Skin epidermis (tissue), 12 donors: ENCODE measurements at regions not wholly inside any gene's neighbourhood (a gene's known extent, or its start where the extent isn't known, plus 50 kb on each side); places are given as distances from the start of the nearest gene placed in this dataset.
"Not testable (repeated sequence)": the region's sequence is repeated elsewhere in the genome, so short reads cannot be mapped to it uniquely, and the experiment has no call there.

Experiments
- H3K27ac ChIP-seq, 21 experiments: fragments of 200-600 bp; sonication (generic) in 11 of 21; one replicate each; pipeline ENCODE4 v1.5.0; 2020; ENCODE audit warnings: mild to moderate bottlenecking in 3 of 21, inconsistent platforms in 2 of 21, moderate library complexity in 2 of 21
- H3K4me3 ChIP-seq, 7 experiments: fragments of 200-600 bp; sonication (generic) in 2 of 7; one replicate each; pipeline ENCODE4 v1.5.0; 2020; ENCODE audit warnings: inconsistent platforms in 2 of 7, mild to moderate bottlenecking in 2 of 7, moderate library complexity in 1 of 7

DNA sequence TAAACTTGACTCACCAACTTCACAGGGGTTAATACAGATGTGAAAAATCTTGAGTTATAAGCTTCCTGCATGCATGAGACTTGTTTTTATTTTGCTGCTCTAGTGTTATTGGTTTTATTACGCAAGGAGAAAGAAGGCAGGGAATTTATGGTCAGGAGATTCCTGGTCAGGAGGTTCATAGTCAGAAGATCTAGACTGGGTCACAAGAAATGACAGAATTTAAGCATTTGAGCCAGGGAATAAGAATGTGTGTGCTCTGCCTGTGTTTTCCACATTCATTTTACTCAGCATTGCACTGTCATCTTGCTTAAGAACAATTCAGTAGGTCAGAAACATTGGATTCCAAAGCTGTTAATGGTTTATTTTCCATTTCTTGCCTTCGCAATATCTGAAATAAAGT lies 2522.1 kb downstream of the ARAP2 start:
- Histone ChIP-seq H3K27ac (peak overlapping the region in 2 of 21 experiments; percentile 3 to 59), H3K4me3 (no peak overlapping the region)

DNA sequence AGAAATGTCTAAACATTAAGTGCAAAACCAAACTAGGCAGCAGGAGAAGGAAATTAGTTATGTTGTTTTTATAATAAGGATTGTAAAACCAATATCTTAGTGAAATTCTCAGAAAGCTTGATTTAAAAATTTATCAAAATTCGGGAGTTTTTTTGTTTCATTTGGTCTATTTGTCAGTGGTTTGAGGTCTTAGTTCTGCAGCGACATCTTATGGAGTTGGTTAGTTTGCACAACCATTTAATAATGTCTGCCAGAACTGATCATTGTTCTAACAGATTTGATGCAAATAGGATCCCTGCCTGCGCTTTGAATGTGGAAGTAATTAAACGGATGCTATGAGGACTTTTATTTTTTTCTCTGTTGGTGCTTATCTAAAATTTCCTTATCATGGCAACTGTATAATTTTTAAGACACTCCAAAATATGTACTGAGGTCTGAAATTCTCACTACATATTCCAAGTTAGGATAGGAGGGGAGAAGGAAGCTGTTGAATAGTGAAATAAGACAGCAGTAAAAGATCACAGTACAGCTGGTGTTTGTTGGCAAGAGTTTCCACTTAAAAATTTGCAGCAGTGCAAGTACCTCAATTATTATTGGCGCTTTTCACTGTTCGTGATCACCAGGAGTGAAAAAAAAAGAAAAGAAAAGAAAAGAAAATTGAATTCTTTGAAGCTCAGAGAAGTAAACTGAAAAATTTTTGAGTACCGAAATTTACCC lies 2521.4 kb downstream of the ARAP2 start:
- H3K4me3 ChIP-seq, result no peak overlapping the region
- H3K27ac ChIP-seq, result peak overlapping the region in 2 of 21 experiments; percentile 3 to 59

DNA sequence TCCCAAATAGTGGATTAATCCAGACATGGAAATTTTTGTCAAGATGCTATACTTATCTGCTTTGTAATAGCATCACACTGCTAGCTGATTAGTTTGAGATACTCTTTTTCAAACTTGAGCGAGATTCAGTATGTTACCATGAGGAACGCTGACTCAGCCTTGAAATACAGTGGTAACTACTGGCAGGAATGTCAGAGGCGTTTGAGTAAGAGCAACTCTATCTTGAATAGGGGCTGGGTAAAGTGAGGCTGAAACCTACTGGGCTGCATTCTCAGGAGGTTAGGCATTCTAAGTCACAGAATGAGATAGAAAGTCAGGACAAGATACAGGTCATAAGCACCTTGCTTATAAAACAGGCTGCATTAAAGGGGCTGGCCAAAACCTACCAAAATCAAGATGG lies 2519.6 kb downstream of the ARAP2 start:
- no peak overlapping the region for H3K4me3 ChIP-seq
- H3K27ac ChIP-seq, result no peak overlapping the region

DNA sequence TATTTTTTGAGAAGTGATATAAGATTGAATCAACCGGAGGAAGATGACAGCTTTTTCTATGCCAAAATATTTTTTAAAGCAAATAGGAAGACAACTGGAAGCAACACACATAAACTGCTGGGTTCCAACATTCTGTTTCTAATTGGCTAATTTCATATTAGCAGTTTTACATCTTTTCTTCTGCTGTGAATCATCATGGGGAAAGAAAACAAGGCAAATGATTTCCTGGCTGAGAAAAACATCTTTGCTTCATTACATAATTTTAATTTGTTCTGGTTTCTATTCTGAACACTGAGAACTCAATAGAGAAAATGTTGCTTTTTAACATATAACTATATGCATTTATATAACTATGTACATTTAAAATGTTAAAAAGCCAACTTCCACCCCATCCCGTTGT lies 2518.5 kb downstream of the ARAP2 start:
- Histone ChIP-seq H3K27ac (peak overlapping the region in 1 of 21 experiments; percentile 12), H3K4me3 (no peak overlapping the region)

DNA sequence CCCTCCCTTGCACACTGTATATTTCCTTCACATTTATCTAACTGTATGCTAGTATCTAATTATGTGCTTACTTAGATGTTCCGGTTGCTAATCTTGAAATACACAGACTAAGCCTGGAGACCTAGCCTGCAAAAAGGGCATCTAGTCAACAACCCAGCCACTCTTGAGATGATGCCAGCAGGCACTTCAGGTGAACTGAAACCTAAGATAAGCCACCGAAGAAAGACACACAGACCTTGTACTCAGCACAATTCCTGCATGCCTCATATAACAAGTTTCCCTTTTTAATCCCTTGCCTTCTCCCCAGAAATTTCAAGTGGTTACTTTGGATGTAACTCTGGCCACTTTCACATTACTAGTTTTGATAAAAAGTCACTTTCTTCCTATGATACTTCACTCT lies 2506.6 kb downstream of the ARAP2 start:
- Histone ChIP-seq H3K4me3 (no peak overlapping the region), H3K27ac (no peak overlapping the region)

DNA sequence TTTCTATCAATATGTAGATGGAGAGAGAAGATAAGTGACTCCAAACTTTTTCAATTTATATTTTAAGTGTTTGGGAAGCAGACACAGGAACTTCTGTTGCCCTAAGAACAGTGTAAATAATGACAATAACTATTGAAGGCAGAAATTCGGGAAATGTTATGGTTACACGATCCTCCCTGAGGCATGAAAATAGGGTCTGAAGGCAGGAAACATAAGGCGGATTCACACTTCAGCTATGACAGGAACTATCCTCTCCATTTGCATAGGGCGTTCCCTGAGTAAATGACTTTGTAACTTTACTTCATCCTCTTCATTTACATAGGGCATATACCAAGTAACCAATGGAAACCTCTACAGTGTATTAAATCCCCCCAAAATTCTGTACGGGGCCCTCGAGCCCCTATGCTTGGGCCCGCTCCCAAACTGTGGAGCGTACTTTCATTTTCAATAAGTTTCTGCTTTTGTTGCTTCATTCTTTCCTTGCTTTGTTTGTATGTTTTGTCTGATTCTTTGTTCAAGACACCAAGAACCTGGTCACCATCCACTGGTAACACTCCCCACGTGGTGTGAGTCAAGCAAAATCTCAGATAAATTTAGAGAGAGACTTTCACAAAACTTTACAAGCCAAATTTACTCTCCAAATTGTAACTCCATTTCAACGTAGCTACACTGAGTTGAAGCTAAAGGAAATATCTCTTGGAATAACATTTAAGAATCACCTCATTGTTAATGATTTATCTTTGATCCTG lies 2504.3 kb downstream of the ARAP2 start:
- no peak overlapping the region for H3K4me3 ChIP-seq
- H3K27ac ChIP-seq, result no peak overlapping the region

DNA sequence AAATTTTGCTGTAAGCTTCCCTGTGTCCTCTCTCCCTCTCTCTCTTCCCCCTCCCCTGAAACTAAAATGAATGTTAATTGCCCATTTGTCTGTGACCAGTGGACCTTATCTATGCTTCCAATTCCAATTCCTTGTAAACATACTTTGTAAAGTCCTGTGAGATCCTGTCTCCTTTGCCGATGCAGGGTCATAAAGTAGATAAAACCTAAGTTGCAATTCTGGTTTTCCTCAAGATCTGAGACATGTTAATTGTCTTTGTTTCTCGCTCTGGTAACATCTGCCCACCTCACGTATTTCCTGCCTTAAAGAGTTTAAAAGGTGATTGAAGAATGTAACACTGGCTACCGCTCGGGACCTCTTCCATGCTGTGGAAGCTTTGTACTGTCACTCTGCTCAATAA lies 2503.4 kb downstream of the ARAP2 start:
- H3K4me3 ChIP-seq, H3K27ac ChIP-seq: not testable (repeated sequence)

DNA sequence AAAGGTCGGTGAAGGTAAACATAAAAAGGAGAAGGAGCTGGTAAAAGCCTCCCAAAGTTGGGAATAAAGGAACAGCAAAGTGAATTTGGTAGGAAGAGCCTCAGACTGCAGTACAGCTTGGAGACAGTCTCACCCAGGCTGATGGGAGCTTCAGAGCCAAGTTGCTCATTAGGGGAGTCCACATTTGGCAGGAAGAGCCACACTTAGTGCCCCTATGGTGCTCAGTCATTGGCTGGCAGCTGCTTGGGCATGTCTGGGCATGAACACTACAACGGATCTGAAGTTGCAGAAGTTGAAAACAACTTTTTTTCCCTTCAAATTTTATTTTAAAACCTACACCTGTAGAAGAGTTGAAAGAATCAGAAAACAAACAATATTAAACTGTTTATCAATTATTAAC lies 2497.3 kb downstream of the ARAP2 start:
- H3K27ac ChIP-seq, result no peak overlapping the region
- H3K4me3 ChIP-seq, result no peak overlapping the region

DNA sequence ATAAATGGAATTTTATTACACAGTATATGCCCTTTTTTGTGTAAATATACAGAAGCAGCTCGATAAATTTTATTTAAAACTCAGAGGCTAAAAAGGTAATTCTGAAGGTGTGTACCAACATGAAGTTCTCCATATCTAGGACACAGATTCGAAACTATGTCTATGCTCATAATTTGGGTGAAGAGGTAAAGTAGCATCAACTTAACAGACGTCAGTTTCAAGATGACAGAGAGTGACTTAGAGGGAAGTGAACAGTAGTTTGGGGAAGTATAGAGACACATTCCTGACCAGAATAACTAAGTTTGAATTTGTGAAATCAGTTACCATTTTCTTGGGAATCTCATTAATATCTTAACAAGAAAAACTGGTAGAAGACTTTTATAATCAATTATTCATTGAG lies 2493.3 kb downstream of the ARAP2 start:
- Histone ChIP-seq H3K4me3 (no peak overlapping the region), H3K27ac (no peak overlapping the region)

DNA sequence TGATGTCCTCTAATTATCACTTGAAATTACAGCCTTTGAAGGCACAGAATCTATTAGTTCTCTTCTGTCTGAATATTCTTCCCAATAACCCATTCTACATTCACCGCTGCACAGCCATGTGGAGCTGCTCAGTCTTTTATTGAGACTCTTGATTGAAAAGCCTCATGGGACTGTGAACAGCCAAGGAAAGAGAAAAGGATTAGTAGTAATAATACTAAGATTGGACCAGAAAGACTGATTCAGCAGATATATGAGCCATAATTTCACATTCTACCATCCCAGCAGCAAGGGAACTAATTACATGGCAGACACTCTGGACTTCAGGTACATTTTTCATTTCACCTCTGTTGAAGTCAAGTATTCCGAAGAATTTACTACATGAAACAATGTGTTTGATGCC lies 2471.7 kb downstream of the ARAP2 start:
- H3K4me3 ChIP-seq, result no peak overlapping the region

DNA sequence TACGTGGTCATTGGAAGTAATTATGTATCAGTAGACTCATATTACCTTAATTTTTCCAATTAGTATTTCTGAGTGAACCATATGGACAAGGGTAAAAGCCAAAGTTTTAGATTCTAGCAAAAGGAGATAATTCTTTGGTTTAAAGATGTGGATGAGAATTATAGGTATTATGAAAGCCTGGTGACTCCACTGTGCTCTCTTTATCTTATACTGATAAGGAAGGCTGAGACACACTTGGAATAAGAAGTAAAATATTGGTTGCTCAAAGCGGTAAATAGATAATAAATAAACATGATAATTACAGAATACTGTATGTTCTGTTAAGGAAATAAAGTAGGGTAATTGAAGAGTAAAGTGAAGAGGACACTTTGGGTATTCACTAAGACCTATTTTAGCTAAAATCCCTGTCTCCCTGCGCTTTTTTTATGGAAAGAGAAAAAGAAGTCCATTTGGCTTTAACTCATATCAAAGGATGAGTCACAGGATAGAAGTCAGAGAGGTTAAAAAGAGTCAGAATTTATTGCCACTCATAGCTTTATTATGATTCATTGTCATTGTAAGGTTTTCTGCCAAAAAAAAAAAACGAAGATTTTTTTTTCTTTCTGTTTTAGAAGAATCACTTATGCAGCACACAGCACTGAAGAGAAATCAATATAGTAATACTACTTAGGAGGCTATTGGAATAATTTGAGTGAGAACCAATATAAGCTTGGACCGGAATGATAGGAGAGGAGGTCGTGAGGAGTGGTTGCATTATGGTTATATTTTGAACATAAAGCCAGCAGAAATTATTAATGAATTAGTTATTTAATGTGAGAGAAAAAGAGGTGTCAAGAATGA lies 2463.1 kb downstream of the ARAP2 start:
- Histone ChIP-seq H3K27ac (no peak overlapping the region), H3K4me3 (no peak overlapping the region)

More for the DNA sequence above, 2471.7 kb downstream of the ARAP2 start:
- H3K27ac ChIP-seq, result no peak overlapping the region

DNA sequence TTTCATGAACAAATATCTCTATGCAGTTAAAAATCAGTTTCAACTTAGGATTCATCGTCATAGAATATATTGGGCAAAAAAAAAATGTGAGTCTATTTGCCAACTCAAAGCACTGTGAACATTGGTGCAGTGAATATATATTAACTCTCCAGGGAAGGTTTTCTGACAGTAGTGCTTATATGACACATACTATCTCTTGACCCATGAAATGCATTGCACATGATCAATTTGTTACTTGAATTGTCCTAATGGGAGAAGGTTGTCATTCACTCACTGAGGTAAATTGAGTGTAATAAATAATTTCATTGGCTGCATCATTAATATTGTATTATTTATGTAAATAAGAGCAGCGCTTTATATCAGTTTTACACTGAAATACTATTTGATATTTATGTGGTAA lies 2458.5 kb downstream of the ARAP2 start:
- no peak overlapping the region for H3K27ac ChIP-seq

DNA sequence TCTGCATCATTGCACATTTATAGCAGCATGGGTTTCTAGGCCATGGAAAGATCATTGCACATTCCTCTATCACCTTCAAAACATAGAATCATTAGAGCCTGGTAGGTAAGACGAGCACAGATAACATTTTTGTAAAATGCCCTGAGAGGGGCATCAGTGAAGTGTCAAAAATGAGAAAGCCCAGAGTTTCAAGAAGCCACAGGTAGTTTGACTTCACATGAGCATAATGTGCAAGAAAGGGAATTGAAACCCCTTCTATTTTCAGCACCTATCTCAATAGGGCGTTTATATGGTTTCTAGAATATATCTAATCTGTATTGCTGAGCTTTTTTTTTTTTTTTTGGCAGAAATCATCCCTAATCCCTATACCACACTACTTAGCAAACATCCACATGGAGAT lies 2441.7 kb downstream of the ARAP2 start:
- no peak overlapping the region for H3K4me3 ChIP-seq
- H3K27ac ChIP-seq, result no peak overlapping the region

More for the DNA sequence above, 2458.5 kb downstream of the ARAP2 start:
- no peak overlapping the region for H3K4me3 ChIP-seq

DNA sequence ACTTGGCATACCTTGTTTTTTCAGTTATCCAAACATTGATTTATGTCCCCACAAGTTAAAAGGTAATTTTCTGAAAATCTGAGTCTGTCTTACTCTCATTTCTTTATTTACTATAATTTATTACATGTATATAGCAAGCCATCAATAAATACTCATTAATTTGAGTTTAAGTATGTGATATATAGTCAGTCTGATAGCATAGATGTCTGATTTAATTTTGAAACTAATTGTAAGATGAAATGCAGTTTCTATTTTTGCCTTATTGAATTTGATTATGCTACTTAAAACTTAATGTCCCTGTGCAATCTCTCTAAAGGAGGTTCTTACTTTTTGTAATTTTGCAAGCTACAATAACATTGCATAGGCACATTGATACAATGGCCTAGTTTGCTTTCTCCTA lies 2418.6 kb downstream of the ARAP2 start:
- Histone ChIP-seq H3K27ac (no peak overlapping the region), H3K4me3 (no peak overlapping the region)

DNA sequence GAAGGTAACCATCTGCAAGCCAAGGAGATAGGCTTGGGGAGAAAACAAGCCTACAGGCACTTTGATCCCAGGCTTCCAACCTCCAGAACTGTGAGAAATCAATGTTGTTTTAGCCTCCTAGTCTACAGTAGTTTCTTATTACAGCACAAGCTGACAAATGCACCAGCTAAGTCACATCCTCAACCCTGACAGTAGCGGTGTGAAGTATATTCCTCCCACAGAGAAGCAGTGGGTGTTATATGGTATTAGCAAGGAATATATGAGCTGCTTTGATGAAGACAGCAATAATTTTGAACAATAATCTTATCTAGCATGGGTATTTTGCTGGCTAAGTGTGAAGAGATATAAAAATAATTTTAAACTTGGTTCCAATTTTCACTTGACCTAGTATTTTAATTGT lies 2415.0 kb downstream of the ARAP2 start:
- H3K27ac ChIP-seq, H3K4me3 ChIP-seq: not testable (repeated sequence)

DNA sequence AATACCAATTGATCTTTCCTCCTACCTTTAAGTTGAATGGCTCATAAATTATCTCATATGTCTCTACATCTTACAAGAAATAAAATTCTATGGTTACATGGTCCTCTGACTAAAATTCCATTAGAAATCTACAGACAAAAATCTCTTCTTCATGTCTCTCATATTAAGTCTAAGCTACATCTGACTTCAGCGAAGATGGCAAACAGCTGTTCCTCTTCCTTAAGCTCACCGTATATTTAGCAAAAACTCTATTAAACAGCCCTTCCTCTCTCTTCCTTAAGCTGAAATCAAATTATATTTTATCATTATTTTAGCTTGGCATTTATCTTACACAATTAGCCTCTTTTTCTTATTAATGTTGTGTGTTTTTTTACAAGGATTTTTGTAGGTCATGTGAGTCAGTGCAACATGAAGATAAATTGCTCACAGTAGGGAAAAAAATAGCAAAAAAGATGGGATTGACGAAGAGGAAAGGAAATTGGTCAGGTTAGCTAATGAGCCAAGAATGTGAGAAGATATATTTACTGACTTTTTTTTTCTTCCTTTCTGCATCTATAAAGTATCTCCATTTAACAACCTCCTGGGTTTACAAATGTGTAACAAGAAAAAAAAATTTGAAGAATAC lies 2412.8 kb downstream of the ARAP2 start:
- H3K27ac ChIP-seq, result no peak overlapping the region

DNA sequence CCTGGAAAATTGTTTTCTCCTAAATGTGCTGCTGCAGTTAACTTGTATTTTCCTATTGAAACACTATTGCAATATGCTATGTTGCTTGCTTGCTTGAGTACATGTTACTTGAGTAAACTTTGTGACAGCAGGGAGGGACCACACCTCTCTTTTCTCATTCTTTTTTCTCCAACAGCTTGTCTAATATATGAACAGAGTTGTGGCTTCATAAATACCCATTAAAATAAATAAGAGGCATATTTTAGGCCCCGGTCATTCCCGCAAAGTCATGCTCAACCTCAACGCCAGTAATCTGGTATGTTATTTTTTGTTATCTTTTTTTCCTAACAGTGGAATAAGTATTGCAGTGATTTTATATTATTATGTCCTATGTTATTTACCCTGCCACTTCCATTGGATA lies 2408.6 kb downstream of the ARAP2 start:
- H3K4me3 ChIP-seq, H3K27ac ChIP-seq: not testable (repeated sequence)

More for the DNA sequence above, 2412.8 kb downstream of the ARAP2 start:
- no peak overlapping the region for H3K4me3 ChIP-seq

DNA sequence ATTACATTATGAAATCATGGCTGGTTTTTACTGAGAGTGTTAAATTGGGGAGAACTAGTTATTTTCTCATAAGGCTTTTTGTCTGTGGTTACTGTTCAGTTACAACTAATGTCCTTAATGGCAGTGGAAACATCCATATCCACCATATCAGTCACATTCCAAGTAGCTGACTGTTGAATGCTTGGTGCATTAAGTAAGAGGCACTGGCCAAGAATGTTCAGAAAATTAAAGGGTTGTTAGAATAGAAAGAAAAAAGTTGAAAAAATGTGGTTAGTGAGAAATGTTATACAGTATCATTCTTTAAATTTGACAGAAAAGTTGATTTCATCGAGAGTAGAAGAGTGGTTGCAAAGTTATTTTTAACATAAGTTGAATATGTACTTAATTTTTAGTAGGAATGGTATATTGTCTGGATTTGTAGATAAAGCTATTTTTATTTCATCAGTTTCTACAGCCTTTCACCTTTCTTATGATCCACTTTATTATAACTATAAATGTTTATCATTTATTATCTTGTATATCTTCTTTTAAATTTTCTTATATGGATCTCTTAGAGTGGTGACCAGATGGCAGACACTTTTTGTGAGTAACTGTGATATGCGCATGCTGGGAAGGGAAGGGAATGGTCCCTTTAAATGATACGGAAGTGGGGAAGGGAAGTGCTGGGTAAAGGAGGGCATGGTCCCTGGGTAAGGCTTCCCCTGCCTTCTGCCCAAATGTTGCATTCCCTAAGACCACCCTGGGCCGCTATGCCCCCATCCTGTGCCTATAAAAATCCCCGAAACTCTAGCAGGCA lies 2407.1 kb downstream of the ARAP2 start:
- Histone ChIP-seq H3K27ac (peak overlapping the region in 1 of 21 experiments; percentile 11), H3K4me3 (no peak overlapping the region)

DNA sequence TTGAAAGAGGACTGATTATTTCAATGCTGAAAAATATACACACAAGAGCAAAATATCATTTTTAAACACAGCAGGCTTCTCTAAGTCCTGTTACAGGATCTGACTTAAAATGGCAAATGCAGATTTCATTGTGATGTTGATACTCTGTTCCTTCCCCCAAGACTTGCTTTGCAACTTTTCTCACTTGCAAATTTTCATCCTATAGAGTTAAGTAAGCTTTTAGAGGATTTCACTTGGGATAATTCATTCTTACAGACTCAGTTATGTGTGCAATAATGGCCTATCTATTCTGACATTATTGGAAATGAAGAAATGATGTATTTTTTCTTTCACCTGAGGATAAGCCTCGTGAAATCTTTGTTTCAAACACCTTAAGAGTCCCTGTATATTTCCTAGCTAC lies 2403.2 kb downstream of the ARAP2 start:
- Histone ChIP-seq H3K27ac (no peak overlapping the region), H3K4me3 (no peak overlapping the region)
